Ammon's horn (tissue), 1 donor: ENCODE measurements at regions not wholly inside any gene's neighbourhood (a gene's known extent, or its start where the extent isn't known, plus 50 kb on each side); places are given as distances from the start of the nearest gene placed in this dataset.
"Not testable (repeated sequence)": the region's sequence is repeated elsewhere in the genome, so short reads cannot be mapped to it uniquely, and the experiment has no call there.

Experiments used
- DNase-seq: peaks from one replicate; pipeline ENCODE4 v3.0.0-alpha.2; 2016; ENCODE audit warnings: low spot score

GRCh38 chr14:30160608-30161007 lies 233.0 kb upstream of the PRKD1 start:
- no peak for DNase-seq

GRCh38 chr14:30162066-30162465 lies 234.4 kb upstream of the PRKD1 start:
- no peak for DNase-seq

DNA sequence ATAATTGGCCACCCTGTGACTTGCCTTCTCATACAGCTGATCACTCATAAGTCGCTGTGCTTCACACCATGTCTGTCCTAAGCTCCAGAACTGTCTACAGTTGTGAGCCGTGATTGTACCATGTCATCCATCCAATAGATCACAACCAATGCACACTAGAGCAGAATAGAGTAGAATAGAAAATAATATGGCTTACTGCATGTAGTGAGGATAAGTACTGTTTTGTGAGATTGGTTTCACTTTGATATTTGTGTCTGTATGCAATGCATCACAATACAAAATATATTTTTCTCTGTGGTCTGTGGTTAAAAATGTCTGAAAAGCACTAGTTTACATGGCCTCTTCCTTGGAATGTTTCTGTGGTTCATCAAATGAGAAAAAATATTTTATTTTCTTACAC lies 237.6 kb upstream of the PRKD1 start:
- no peak for DNase-seq

DNA sequence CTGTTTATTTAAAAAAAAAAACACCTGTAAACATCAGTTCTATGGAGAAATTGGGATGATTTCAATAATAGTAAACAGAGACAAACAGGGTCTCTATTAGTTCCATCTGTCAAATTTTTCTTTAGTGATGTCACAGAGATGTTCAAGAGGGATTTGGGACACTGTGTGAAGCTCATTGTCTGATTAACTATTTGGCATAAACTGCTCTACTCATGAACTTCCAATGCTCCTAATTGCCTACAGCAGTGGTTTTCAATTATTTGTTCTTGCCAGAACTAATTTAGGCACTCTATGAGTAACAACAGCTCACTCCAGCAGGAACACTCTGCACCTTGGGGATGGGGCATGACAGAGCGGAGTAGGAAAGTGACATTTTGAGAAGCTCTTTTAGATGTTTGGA lies 250.1 kb upstream of the PRKD1 start:
- peak; percentile 8 for DNase-seq

- no peak for DNase-seq
Observed at GRCh38 chr14:30179381-30180130, 251.9 kb upstream of the PRKD1 start.

GRCh38 chr14:30180219-30180618 lies 252.6 kb upstream of the PRKD1 start:
- no peak for DNase-seq

- no peak for DNase-seq
Observed at GRCh38 chr14:30185832-30186231, 258.2 kb upstream of the PRKD1 start.

DNA sequence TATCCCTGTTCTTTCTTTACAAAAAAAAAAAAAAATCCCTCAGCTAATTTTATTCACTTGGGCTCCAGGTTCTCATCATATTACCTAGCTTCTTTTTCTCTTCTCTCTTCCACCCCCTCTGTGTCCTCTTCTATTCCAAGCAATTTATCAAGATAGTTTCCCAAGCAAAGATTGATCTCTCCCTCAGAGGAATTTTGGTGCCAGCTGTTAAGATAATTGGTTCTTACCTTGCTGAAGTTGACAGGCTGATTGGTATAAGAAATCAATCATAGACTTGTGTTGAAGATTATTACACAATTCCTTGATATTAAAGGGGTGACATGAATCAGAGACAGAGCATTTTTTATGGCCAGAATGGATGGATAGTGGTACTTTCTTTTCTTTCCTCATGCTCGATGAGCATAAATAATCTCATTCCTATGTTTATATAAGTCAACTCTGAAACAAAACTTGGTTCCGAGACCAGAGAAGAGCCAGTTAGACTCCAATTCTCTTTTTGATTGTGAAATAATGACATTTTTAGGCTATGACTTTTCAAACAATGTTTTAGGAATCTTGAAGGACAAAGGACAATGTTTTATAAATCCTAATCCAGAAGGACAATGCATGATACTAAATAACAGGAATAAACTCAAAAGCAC lies 264.1 kb upstream of the PRKD1 start:
- no peak for DNase-seq

DNA sequence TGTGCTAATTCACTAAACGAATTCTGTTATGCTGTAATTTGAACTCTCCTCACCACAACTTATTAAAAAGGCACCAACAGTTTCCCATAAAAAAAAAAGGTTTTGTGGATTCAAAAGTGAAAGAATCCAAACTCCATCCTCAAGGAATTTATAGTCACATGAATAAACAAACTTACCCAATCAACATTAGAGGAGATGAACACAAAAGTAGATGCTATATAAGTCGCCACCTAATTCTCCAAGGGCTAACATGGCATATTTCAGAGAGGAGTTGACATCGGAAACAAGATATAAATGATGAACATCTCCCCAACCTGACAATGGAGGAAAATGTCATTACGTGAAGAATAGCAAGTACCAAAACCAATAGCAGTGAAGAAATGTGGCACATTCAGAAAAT lies 265.5 kb upstream of the PRKD1 start:
- no peak for DNase-seq

- DNase-seq, result no peak
Observed at GRCh38 chr14:30193845-30194501, 266.3 kb upstream of the PRKD1 start.

DNA sequence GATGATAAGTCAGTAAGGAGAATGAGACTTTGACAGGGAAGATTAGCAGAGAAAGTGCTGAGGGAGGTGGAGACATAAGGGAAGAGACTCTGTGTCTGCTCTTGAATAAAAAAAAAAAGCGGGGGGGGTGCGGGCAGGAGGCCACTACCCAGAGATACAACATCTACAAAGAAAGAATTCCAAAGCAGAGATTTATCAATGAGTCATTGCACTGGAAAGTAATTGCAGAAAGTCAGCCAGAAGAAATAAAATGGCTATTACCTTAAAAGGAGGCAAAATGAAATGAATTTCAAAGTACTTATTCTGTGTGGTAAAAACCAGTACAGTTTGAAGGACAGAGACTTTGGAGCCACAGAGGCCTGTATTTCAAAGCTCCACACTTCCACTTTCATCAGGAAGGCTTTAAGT lies 267.1 kb upstream of the PRKD1 start:
- no peak for DNase-seq

DNA sequence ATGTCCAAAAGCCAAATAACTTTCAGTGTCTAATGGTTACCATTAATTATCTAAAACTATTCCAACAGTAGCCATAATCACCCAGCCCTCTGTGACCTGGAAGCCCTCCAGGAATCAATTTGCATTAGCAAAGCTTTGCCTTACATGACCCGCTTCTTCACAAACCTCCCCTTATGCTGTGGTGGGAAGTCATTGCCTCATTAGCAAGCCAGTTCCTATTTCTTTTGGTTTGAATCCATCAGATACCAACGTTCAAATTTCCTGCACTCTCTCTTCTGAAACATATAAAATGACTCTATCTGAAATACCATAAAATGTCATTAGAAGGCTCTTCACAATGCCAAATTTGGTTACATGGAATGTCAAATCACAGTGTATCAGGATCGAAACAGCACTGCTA lies 268.3 kb upstream of the PRKD1 start:
- DNase-seq, result peak; percentile 8

DNA sequence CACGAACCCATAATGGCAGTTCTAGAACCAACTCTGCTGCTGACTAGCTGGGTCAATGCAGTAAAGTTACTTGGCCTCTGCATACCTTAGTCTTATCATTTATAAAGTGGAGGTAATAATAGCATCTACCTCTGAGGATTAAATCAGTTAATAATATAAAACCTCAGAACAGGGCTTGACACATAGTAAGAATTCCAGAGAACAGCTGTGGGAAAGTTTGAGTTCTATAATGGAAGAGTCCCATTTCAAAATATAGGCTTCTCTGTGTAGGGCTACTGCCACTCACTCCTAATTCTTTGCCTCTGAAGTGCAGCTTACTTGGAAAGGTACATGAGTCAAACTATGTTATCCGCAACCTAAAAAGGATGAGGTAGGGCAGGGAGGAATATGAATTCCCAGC lies 269.2 kb upstream of the PRKD1 start:
- no peak for DNase-seq

- not testable (repeated sequence) for DNase-seq
Observed at GRCh38 chr14:30198720-30199119, 271.1 kb upstream of the PRKD1 start.

DNA sequence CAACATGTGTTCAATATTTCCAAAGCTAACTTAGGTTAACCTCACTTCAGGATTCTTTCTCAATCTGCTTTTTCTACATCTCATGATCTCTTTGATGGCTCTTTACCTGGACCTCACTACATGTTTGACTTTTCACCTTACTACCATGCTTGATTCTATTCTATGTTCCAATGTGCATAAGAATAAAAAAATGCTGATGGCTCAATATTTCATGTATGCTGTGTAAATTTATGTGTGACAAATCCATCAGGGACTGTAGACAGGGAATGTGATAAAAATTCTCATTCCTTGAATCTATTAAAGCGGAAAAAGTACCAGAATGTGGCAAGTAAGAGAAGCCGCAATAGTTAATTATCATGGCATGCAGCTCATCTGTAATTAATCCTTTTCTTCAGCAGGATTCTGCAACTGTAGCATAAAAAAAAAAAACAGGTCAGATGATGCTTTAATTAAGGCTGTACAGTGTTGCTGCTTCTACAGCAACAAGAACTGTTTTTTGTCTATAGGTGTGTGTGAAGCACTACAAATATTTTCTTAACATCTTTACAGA lies 276.9 kb upstream of the PRKD1 start:
- DNase-seq, result no peak

GRCh38 chr14:30209136-30209535 lies 281.5 kb upstream of the PRKD1 start:
- no peak for DNase-seq

GRCh38 chr14:30210630-30211029 lies 283.0 kb upstream of the PRKD1 start:
- DNase-seq, result no peak

DNA sequence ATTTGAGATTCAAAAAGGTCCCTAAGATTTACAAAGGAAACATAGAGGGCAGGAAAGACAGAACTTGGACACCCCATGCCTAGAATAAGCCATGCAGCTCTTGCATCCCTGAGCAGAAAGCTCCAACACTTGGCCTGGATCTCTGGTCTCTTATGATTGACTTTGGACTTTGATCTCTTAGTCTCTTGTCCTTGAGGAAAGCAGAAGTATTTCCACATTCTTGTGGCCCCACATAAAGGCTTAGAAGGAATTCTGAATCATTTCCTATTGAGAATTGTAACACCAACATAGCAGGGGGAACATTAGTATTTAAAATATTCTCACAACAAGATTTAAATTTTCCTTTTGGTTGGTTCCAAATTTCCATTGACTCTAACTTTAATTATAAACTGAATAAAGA lies 283.7 kb upstream of the PRKD1 start:
- no peak for DNase-seq

DNA sequence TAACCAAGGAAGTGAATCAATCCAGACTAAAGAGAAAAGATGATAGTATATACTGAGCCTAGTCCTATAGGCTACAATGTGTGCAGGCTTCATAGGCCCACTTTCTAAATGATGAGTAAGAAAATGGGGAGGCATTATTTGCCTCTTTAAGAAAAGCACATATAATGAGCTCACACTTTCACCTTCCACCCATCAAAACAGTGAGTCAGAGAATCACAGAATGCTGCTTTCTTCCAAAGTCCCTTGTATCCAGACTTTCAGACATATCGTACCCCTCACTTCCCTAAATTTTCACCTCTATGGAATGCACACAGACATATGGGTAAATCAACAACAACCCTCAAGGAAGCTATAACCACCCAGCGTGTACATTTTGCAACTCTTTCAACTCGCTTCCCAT lies 286.4 kb upstream of the PRKD1 start:
- no peak for DNase-seq

DNA sequence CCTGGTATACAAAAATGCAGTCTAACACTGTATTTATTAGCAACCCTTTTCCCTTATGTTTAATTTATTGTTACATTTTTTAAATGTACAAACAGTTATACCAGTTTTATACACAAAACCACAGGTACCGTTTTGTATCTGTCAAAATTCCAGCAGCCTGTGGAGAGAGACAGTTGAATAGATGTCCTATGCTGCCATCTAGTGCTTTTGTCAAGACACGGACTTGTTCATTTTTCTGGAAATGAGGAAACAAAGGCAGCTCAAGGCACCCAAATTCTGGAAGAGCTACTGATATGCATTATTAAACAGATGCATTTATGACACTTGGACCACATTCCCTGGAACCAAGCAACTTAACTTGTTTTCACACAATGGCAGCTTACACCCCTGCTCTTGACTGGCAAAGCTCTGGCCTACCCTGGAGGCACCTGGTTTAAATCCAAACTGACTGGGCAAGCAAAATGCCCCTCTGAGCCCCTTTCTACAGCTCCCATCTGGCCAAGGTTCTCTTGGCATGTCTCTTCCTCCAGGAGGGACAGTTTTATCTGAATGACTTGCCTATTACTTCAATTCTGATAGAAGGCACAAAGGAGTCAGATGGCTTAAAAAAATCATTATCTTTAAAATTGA lies 286.9 kb upstream of the PRKD1 start:
- DNase-seq, result peak; percentile 84

- DNase-seq, result peak; percentile 35
Observed at GRCh38 chr14:30218907-30219306, 291.3 kb upstream of the PRKD1 start.

DNA sequence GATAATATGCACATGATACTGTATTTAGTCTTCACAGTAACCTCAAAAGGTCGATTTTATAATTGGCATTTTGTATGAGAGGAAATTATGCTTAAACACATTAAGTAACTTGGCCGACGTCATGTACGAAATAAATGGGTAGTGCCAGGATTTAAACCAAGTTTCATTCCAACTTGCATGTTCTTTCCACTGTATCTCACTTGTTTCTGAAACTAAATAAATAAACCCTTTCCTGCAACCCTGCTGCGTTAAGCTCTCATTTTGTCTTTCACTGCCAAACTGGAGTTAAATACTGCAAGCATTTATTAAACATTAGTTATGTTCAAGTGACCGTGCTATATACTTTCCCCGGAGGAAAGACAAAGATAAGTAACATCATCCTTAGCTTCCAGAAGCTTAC lies 293.9 kb upstream of the PRKD1 start:
- DNase-seq, result no peak

GRCh38 chr14:30223385-30223785 lies 295.7 kb upstream of the PRKD1 start:
- peak; percentile 37 for DNase-seq
